ENCODE measurements at regions not wholly inside any gene's neighbourhood (a gene's known extent, or its start where the extent isn't known, plus 50 kb on each side); places are given as distances from the start of the nearest gene placed in this dataset.

GRCh38 chr10:130636313-130636930 lies 500.2 kb downstream of the GLRX3 start:
- no peak for DNase-seq

- no peak for DNase-seq
Measured at GRCh38 chr10:130637089-130637676, 501.0 kb downstream of the GLRX3 start.

GRCh38 chr10:130638991-130639390 lies 502.8 kb downstream of the GLRX3 start:
- DNase-seq, result no peak

- no peak for DNase-seq
Measured at GRCh38 chr10:130642926-130643325, 506.7 kb downstream of the GLRX3 start.

- no peak for DNase-seq
Measured at GRCh38 chr10:130647341-130647740, 511.1 kb downstream of the GLRX3 start.

- DNase-seq, result no peak
Measured at GRCh38 chr10:130648807-130649206, 512.6 kb downstream of the GLRX3 start.

GRCh38 chr10:130652544-130652943 lies 516.4 kb downstream of the GLRX3 start:
- no peak for DNase-seq

GRCh38 chr10:130652964-130653578 lies 516.9 kb downstream of the GLRX3 start:
- no peak for DNase-seq

GRCh38 chr10:130654726-130655125 lies 518.5 kb downstream of the GLRX3 start:
- no peak for DNase-seq

GRCh38 chr10:130655313-130656186 lies 519.4 kb downstream of the GLRX3 start:
- no peak for DNase-seq

- DNase-seq, result no peak
Measured at GRCh38 chr10:130656187-130656575, 520.0 kb downstream of the GLRX3 start.

- no peak for DNase-seq
Measured at GRCh38 chr10:130656582-130657133, 520.5 kb downstream of the GLRX3 start.

GRCh38 chr10:130658687-130659290 lies 522.6 kb downstream of the GLRX3 start:
- DNase-seq, result no peak

GRCh38 chr10:130659528-130659927 lies 523.3 kb downstream of the GLRX3 start:
- DNase-seq, result no peak

- no peak for DNase-seq
Measured at GRCh38 chr10:130660266-130660665, 524.1 kb downstream of the GLRX3 start.

- DNase-seq, result no peak
Measured at GRCh38 chr10:130661419-130661818, 525.2 kb downstream of the GLRX3 start.

- DNase-seq, result no peak
Measured at GRCh38 chr10:130662775-130663174, 526.6 kb downstream of the GLRX3 start.

- no peak for DNase-seq
Measured at GRCh38 chr10:130664526-130664925, 528.3 kb downstream of the GLRX3 start.

- no peak for DNase-seq
Measured at GRCh38 chr10:130666215-130666614, 530.0 kb downstream of the GLRX3 start.

- no peak for DNase-seq
Measured at GRCh38 chr10:130686689-130687300, 550.6 kb downstream of the GLRX3 start.

- DNase-seq, result no peak
Measured at GRCh38 chr10:130687566-130687965, 551.4 kb downstream of the GLRX3 start.

Measured in CD4-positive, alpha-beta T cell treated with Interleukin-12 subunit alpha and Interleukin-12 subunit beta, for 1 hour (primary cell).